ENCODE measurements at regions not wholly inside any gene's neighbourhood (a gene's known extent, or its start where the extent isn't known, plus 50 kb on each side); places are given as distances from the start of the nearest gene placed in this dataset.

- no peak overlapping the region for H3K4me2 ChIP-seq
- no peaks in the 10 kb centered on the region for H3K4me1 ChIP-seq
- TF ChIP-seq Cebpa-rat (IDR thresholded peaks at IDR 0.05): no peak
- no peaks in the 10 kb centered on the region for H3K9me3 ChIP-seq (replicated peaks in 1 of 11)
- H3K36me3 ChIP-seq: no peaks in the 10 kb centered on the region
- H3K27me3 ChIP-seq: peaks cover 0 to 37% (median 24%) of the 10 kb centered on the region in 11 experiments; a peak in 14 of 22 replicates
- H3K4me3 ChIP-seq: no peak overlapping the region
- no peaks in the 10 kb centered on the region for H4K20me1 ChIP-seq
- H3K27ac ChIP-seq: no peak overlapping the region
- no peak overlapping the region for H3K9ac ChIP-seq
These were observed 255.7 kb upstream of the AR start for GRCh38 chrX:67288156-67288555.

DNA sequence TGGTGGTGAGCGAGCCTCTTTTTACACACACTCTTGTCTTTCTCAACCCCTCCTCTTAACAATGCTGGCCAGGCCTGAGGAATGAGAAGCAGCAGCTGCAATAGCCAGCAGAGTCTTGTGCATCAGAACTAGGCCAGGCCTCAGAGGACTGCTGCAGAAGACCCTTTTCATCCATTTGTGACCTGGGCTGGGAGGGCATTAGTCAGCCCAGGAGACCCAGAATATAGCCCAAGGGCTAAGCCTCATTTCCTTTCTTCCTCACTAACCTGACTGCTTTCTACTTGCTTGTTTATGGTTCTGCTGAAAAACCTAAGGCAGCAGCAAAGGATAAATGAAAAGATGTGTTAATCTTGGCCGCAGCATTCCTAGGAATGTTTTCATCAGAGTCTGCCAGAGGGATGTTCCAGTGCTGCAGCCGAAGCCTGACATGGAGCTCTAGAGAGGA, 254.7 kb upstream of the AR start:
- Histone ChIP-seq H3K9ac (no peak overlapping the region), H3K4me3 (no peak overlapping the region), H3K27ac (no peak overlapping the region), H3K27me3 (peaks cover 0 to 31% (median 21%) of the 10 kb centered on the region in 11 experiments; a peak in 13 of 22 replicates), H3K9me3 (replicated peaks in 1 of 11) (no peaks in the 10 kb centered on the region), H3K4me2 (no peak overlapping the region), H3K36me3 (no peaks in the 10 kb centered on the region), H4K20me1 (no peaks in the 10 kb centered on the region), H3K4me1 (no peaks in the 10 kb centered on the region)
- TF ChIP-seq Cebpa-rat (IDR thresholded peaks at IDR 0.05): no peak

DNA sequence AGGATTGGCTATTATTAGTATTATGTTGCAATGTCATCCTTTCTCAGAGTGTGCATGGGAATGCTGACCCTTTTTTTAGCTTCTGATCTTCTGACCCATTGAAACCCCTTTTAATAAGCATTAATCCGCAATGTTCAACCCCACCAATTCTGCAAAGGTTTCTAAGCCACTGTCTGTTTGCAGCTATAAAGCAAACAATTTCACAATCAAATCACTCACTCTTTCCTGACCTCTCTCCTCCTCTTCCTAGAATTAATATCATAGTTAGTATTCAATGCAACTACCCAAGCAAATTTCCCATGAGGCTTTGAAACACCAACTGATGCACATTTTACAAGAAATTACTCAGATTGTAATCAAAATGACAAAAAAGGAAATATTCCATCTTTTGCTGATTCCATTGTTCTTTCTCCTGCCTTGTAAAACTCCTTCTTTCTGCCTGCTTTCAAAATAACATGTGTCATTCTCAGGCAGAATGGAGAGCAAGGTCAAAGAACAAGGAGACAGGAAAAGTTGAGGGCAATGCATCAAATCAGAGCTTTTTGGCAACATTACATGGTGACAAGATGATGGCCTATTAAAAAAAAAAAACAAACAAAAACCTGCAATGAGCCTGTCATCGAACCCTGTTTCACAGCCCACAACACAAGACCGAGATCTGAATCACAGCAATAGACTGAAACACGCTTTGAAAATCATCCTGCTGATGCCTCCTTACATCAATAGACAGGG, 253.2 kb upstream of the AR start:
- no peak overlapping the region for H3K9ac ChIP-seq
- H4K20me1 ChIP-seq: no peaks in the 10 kb centered on the region
- no peaks in the 10 kb centered on the region for H3K36me3 ChIP-seq
- H3K27ac ChIP-seq: no peak overlapping the region
- no peak overlapping the region for H3K4me3 ChIP-seq
- no peak overlapping the region for H3K4me2 ChIP-seq
- H3K9me3 ChIP-seq (replicated peaks in 1 of 11): no peaks in the 10 kb centered on the region
- no peak for TF ChIP-seq Cebpa-rat (IDR thresholded peaks at IDR 0.05)
- peaks cover 0 to 35% (median 28%) of the 10 kb centered on the region in 11 experiments; a peak in 14 of 22 replicates for H3K27me3 ChIP-seq
- no peaks in the 10 kb centered on the region for H3K4me1 ChIP-seq

GRCh38 chrX:67295924-67296323, 247.9 kb upstream of the AR start:
- Histone ChIP-seq H3K36me3 (no peaks in the 10 kb centered on the region), H3K4me3 (no peak overlapping the region), H3K9ac (no peak overlapping the region), H3K9me3 (replicated peaks in 1 of 11) (peaks cover 10 to 16% (median 12%) of the 10 kb centered on the region in 11 experiments; a peak in 19 of 22 replicates), H4K20me1 (no peaks in the 10 kb centered on the region), H3K27me3 (peaks cover 0 to 24% (median 10%) of the 10 kb centered on the region in 11 experiments; a peak in 14 of 22 replicates), H3K27ac (no peak overlapping the region), H3K4me1 (no peaks in the 10 kb centered on the region), H3K4me2 (no peak overlapping the region)
- TF ChIP-seq Cebpa-rat (IDR thresholded peaks at IDR 0.05): no peak

DNA sequence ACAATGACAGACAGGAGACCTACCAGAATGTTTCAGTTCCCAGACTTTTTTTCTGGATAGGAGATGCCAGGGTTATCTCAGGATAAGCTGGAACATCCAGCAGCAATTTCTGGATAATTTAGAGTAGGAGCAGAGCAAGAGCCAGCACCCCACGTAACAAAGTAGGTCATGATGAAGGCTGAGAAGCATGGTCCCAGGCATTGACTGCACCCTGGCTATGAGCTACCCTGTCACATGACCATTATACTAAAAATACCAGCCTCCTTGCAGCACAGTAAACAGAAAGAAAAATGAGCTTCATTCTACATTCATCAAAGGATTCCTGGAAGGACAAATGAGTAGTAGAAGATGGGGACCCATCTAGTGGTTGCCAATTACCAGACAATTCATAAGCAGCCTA, 247.4 kb upstream of the AR start:
- Histone ChIP-seq H3K36me3 (no peaks in the 10 kb centered on the region), H3K4me3 (no peak overlapping the region), H3K9ac (no peak overlapping the region), H3K9me3 (replicated peaks in 1 of 11) (peaks cover 10 to 16% (median 12%) of the 10 kb centered on the region in 11 experiments; a peak in 19 of 22 replicates), H3K27ac (no peak overlapping the region), H3K27me3 (peaks cover 0 to 23% (median 9%) of the 10 kb centered on the region in 11 experiments; a peak in 13 of 22 replicates), H3K4me1 (no peaks in the 10 kb centered on the region), H3K4me2 (no peak overlapping the region), H4K20me1 (no peaks in the 10 kb centered on the region)
- no peak for TF ChIP-seq Cebpa-rat (IDR thresholded peaks at IDR 0.05)

DNA sequence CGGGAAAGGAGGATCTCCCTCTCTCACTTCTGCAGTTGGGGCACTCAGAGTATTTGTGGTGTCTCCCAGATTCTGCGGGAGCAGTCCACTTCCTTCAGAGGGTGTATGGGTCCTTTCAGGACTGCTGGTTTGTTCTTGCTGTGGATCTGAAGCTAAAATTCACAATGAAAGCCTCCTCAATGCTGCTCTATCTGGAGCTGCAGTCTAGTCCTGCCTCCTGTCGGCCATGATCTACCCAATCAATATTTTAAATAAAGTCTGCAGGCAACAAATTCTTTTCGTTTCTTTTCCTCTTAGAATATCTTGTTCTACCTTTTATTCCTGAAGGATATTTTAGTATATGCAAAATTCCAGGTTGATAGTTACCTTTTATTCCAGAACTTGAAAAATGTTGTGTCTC, 226.1 kb upstream of the AR start:
- no peaks in the 10 kb centered on the region for H3K36me3 ChIP-seq
- H3K4me3 ChIP-seq: no peak overlapping the region
- no peak overlapping the region for H3K27ac ChIP-seq
- peaks cover 0 to 21% (median 0%) of the 10 kb centered on the region in 11 experiments; a peak in 8 of 22 replicates for H3K27me3 ChIP-seq
- no peak overlapping the region for H3K4me2 ChIP-seq
- H4K20me1 ChIP-seq: no peaks in the 10 kb centered on the region
- no peak overlapping the region for H3K9ac ChIP-seq
- H3K9me3 ChIP-seq (replicated peaks in 1 of 11): peaks cover 0 to 29% (median 9%) of the 10 kb centered on the region in 11 experiments; a peak in 8 of 22 replicates
- TF ChIP-seq Cebpa-rat (IDR thresholded peaks at IDR 0.05): no peak
- no peaks in the 10 kb centered on the region for H3K4me1 ChIP-seq

DNA sequence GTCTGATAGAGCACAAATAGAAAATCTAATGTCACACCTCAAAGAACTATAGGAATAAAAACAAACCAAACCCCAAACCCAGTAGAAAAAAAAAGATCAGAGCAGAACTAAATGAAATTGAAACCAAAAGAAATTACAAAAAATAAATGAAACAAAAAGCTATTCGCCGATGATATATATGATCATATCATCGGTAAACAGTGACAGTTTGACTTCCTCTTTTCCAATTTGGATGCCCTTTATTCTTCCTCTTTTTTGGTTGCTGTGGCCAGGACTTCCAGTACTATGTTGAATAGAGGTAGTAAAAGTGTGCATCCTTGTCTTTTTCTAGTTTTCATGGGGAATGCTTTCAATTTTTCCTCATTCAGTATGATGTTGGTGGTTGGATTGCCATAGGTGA, 215.3 kb upstream of the AR start:
- Histone ChIP-seq H3K4me3 (no peak overlapping the region), H3K36me3 (no peaks in the 10 kb centered on the region), H3K27ac (no peak overlapping the region), H3K4me1 (no peaks in the 10 kb centered on the region), H3K9ac (no peak overlapping the region), H3K27me3 (no peaks in the 10 kb centered on the region; a peak in 1 of 22 replicates), H3K4me2 (no peak overlapping the region; a peak in 1 of 22 replicates), H4K20me1 (no peaks in the 10 kb centered on the region), H3K9me3 (replicated peaks in 1 of 11) (peaks cover 0 to 12% (median 7%) of the 10 kb centered on the region in 11 experiments; a peak in 12 of 22 replicates)
- TF ChIP-seq Cebpa-rat (IDR thresholded peaks at IDR 0.05): no peak

DNA sequence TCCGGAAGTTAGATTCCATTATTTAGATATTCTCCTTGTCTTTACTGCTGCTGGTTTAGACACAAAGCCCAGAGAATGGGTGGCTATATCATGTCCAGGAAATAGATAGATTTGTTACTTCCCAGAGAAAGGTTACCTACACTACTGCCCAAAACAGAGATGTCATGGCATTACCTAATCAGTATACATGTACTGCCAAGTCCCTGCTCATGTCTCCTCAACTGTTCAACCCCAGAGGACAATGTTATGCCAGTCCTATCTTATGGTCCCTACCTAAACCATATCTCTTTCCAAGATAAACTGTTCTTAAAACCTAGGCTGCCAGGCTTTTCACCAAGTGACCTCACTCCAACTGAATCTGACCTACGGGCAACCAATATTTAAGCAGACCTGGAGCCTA, 209.5 kb upstream of the AR start:
- Histone ChIP-seq H3K36me3 (no peaks in the 10 kb centered on the region), H4K20me1 (no peaks in the 10 kb centered on the region), H3K9ac (no peak overlapping the region), H3K27ac (no peak overlapping the region), H3K9me3 (replicated peaks in 1 of 11) (no peaks in the 10 kb centered on the region), H3K4me2 (no peak overlapping the region), H3K27me3 (peaks cover 0 to 9% (median 0%) of the 10 kb centered on the region in 11 experiments; a peak in 1 of 22 replicates), H3K4me1 (no peaks in the 10 kb centered on the region), H3K4me3 (no peak overlapping the region)
- TF ChIP-seq Cebpa-rat (IDR thresholded peaks at IDR 0.05): no peak

DNA sequence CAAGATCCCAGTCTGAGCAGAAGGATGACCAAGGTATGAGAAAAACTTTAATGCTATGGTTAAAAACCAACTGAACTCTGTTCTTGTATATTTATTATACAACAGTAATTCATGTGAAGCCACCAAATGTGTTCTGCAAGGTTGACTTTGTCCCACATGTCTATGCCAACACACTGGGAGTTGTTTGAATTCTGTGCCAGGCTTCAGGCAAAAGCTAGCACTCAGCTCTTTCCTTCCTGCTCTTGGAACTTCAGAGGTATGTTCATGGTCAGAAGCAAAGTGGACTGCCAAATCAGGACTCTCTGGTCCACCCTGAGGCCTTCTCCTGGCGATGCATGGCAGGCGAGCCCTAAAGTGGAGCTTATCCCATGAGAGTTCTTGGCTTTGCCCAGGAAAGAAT, 205.6 kb upstream of the AR start:
- Histone ChIP-seq H3K9me3 (replicated peaks in 1 of 11) (no peaks in the 10 kb centered on the region), H3K27me3 (peaks cover 0 to 9% (median 0%) of the 10 kb centered on the region in 11 experiments; a peak in 1 of 22 replicates), H3K4me1 (no peaks in the 10 kb centered on the region), H3K27ac (no peak overlapping the region), H3K4me2 (no peak overlapping the region), H3K9ac (no peak overlapping the region), H3K4me3 (no peak overlapping the region), H3K36me3 (no peaks in the 10 kb centered on the region), H4K20me1 (no peaks in the 10 kb centered on the region)
- no peak for TF ChIP-seq Cebpa-rat (IDR thresholded peaks at IDR 0.05)

DNA sequence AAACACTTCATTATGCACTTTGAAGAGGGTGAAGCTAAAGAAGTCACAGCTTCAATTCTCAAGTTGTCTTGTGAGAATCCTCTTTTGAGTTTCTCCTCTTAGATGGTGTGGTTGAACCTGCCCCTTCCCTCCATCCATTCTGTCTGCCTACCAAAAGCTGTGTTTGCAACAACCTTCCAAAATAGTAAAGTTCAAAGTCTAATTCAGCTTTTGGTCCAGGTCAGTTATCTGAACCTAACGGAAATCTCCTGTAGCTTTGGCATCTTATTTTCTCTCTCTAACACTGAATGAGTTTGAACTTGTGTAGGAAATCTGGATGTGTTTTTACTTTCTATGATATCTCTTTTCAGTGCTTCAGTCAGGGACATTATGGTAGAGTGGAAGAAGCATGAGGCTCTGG, 201.7 kb upstream of the AR start:
- Histone ChIP-seq H4K20me1 (no peaks in the 10 kb centered on the region), H3K4me1 (no peaks in the 10 kb centered on the region), H3K4me2 (no peak overlapping the region), H3K27me3 (peaks cover 0 to 8% (median 0%) of the 10 kb centered on the region in 11 experiments; a peak in 3 of 22 replicates), H3K4me3 (no peak overlapping the region), H3K27ac (no peak overlapping the region), H3K36me3 (no peaks in the 10 kb centered on the region), H3K9me3 (replicated peaks in 1 of 11) (no peaks in the 10 kb centered on the region), H3K9ac (no peak overlapping the region)
- TF ChIP-seq Cebpa-rat (IDR thresholded peaks at IDR 0.05): no peak
